IMR-90 (cell line): ENCODE measurements at regions not wholly inside any gene's neighbourhood (a gene's known extent, or its start where the extent isn't known, plus 50 kb on each side); places are given as distances from the start of the nearest gene placed in this dataset.

Experiments
- ATAC-seq: fragments of 200-7000 bp; cut with Tn5 transposase; 2 replicates; pipeline ENCODE4 v1.9.1; 2020; ENCODE audit warnings: low read depth, mild to moderate bottlenecking, moderate library complexity
- BruUV-seq: library from RNA; stranded (reverse); fragments of 400-500 nt; replicated peaks from 2 replicates; lab custom pipeline; 2021; lab: Mats Ljungman, UMichigan
- CTCF ChIA-PET: fragments of 300-600 bp; formaldehyde crosslinking; extraction: SDS; loops from one replicate; lab custom pipeline; 2021; ENCODE audit warnings: antibody characterized with exemption; lab: Yijun Ruan, JAX
- POLR2A ChIA-PET: fragments of 300-600 bp; sonication (Branson Sonifier 250); formaldehyde crosslinking; loops from one replicate; lab custom pipeline; 2022; ENCODE audit warnings: antibody characterized with exemption; ENCODE audit not compliant: unreplicated experiment; lab: Charles Lee
- DNase-seq: peaks from one replicate; pipeline ENCODE4 v3.0.0; 2013
- H2AFZ ChIP-seq: replicated peaks from 2 replicates; pipeline ENCODE3; 2013; ENCODE audit warnings: low read length, mild to moderate bottlenecking; ENCODE audit not compliant: poor library complexity
- H2AK5ac ChIP-seq: 2 replicates; pipeline ENCODE4 v1.6.1; 2013; ENCODE audit warnings: low read depth, low read length, inconsistent platforms
- H2AK9ac ChIP-seq: replicated peaks from 2 replicates; pipeline ENCODE3; 2013; ENCODE audit warnings: mild to moderate bottlenecking, low read depth, low read length, moderate library complexity; ENCODE audit not compliant: poor library complexity
- H2BK120ac ChIP-seq: 2 replicates; pipeline ENCODE4 v1.6.1; 2013; ENCODE audit warnings: low read depth, low read length, inconsistent platforms
- H2BK15ac ChIP-seq: 3 replicates; pipeline ENCODE4 v1.6.1; 2013; ENCODE audit warnings: low read depth, low read length, inconsistent platforms
- H2BK20ac ChIP-seq: 2 replicates; pipeline ENCODE4 v1.6.1; 2013; ENCODE audit warnings: low read depth, mild to moderate bottlenecking, inconsistent platforms, low read length, moderate library complexity
- H2BK5ac ChIP-seq: 2 replicates; pipeline ENCODE4 v1.6.1; 2013; ENCODE audit warnings: mild to moderate bottlenecking, low read depth, low read length, inconsistent platforms; ENCODE audit not compliant: poor library complexity, severe bottlenecking
- H3K14ac ChIP-seq: replicated peaks from 2 replicates; pipeline ENCODE4 v1.6.1; 2013; ENCODE audit warnings: low read depth, low read length, inconsistent platforms
- H3K18ac ChIP-seq: 2 replicates; pipeline ENCODE4 v1.6.1; 2013; ENCODE audit warnings: low read depth, low read length, control low read depth
- H3K23ac ChIP-seq: 2 replicates; pipeline ENCODE4 v1.6.1; 2013; ENCODE audit warnings: low read depth, low read length, inconsistent platforms
- H3K27ac ChIP-seq: 2 replicates; pipeline ENCODE4 v1.5.1; 2013; ENCODE audit warnings: mild to moderate bottlenecking, control low read depth, low read length; ENCODE audit not compliant: insufficient read depth
- H3K27me3 ChIP-seq: 2 replicates; pipeline ENCODE4 v1.6.1; 2013; ENCODE audit warnings: low read length; ENCODE audit not compliant: control insufficient read depth, insufficient read depth
- H3K36me3 ChIP-seq: 2 replicates; pipeline ENCODE4 v1.6.1; 2013; ENCODE audit warnings: low read length, mixed read lengths; ENCODE audit not compliant: control insufficient read depth, insufficient read depth
- H3K4ac ChIP-seq: 2 replicates; pipeline ENCODE4 v1.6.1; 2013; ENCODE audit warnings: low read depth, low read length, inconsistent platforms
- H3K4me1 ChIP-seq: 2 replicates; pipeline ENCODE4 v1.6.1; 2013; ENCODE audit warnings: low read length, mixed read lengths; ENCODE audit not compliant: control insufficient read depth, insufficient read depth
- H3K4me2 ChIP-seq: 2 replicates; pipeline ENCODE4 v1.6.1; 2013; ENCODE audit warnings: low read depth, mild to moderate bottlenecking, control low read depth, low read length, moderate library complexity
- H3K4me3 ChIP-seq: 2 replicates; pipeline ENCODE4 v1.5.1; 2013; ENCODE audit warnings: low read depth, mild to moderate bottlenecking, control low read depth, low read length, moderate library complexity; ENCODE audit not compliant: insufficient read depth
- H3K56ac ChIP-seq: 2 replicates; pipeline ENCODE4 v1.6.1; 2013; ENCODE audit warnings: low read length, inconsistent platforms; ENCODE audit not compliant: insufficient read depth; ENCODE audit errors: extremely low read depth
- H3K79me1 ChIP-seq, 2 experiments: 2 replicates each; pipeline ENCODE4 v1.6.1; 2013; ENCODE audit warnings: low read length in 2 of 2, inconsistent platforms in 1 of 2, low read depth in 1 of 2
- H3K9ac ChIP-seq: 2 replicates; pipeline ENCODE4 v1.6.1; 2013; ENCODE audit warnings: low read depth, low read length, control low read depth
- H3K9me1 ChIP-seq: 2 replicates; pipeline ENCODE4 v1.6.1; 2013; ENCODE audit warnings: low read length, inconsistent platforms; ENCODE audit not compliant: insufficient read depth
- H3K9me3 ChIP-seq: 2 replicates; pipeline ENCODE4 v1.6.1; 2013; ENCODE audit warnings: low read length; ENCODE audit not compliant: control insufficient read depth, insufficient read depth
- H4K20me1 ChIP-seq: 2 replicates; pipeline ENCODE4 v1.6.1; 2013; ENCODE audit warnings: low read length, inconsistent platforms; ENCODE audit not compliant: insufficient read depth
- H4K5ac ChIP-seq: 2 replicates; pipeline ENCODE4 v1.6.1; 2013; ENCODE audit warnings: mild to moderate bottlenecking, low read depth, low read length, control low read depth
- H4K8ac ChIP-seq, 2 experiments: 2 replicates each; pipeline ENCODE4 v1.6.1; 2013; ENCODE audit warnings: low read depth in 2 of 2, low read length in 2 of 2, control low read depth in 1 of 2, inconsistent platforms in 1 of 2
- H4K91ac ChIP-seq: 2 replicates; pipeline ENCODE4 v1.6.1; 2013; ENCODE audit warnings: low read depth, low read length, inconsistent platforms; ENCODE audit not compliant: insufficient read depth
- BHLHE40 ChIP-seq: fragments of 150-350 bp; IDR thresholded peaks from 2 replicates; pipeline ENCODE4 v1.6.1; 2016; ENCODE audit warnings: mild to moderate bottlenecking, low read depth, low read length
- CEBPB ChIP-seq: IDR thresholded peaks from 2 replicates; pipeline ENCODE4 v1.6.1; 2012; ENCODE audit warnings: low read depth, low read length, improper control_type of control experiment
- CHD1 ChIP-seq: IDR thresholded peaks from 2 replicates; pipeline ENCODE4 v1.6.1; 2012; ENCODE audit warnings: low read depth, low read length, improper control_type of control experiment
- FOS ChIP-seq: fragments of 150-350 bp; IDR thresholded peaks from 2 replicates; pipeline ENCODE4 v1.6.1; 2016; ENCODE audit warnings: low read depth, low read length
- MAFK ChIP-seq: IDR thresholded peaks from 2 replicates; pipeline ENCODE4 v1.6.1; 2012; ENCODE audit warnings: low read depth, low read length, improper control_type of control experiment
- MAZ ChIP-seq: IDR thresholded peaks from 2 replicates; pipeline ENCODE4 v1.6.1; 2012; ENCODE audit warnings: low read depth, mild to moderate bottlenecking, low read length, improper control_type of control experiment, moderate library complexity, borderline replicate concordance
- MXI1 ChIP-seq: IDR thresholded peaks from 2 replicates; pipeline ENCODE4 v1.6.1; 2012; ENCODE audit warnings: low read depth, mild to moderate bottlenecking, low read length, moderate library complexity, borderline replicate concordance
- NFE2L2 ChIP-seq: fragments of 150-350 bp; IDR thresholded peaks from 2 replicates; pipeline ENCODE4 v1.6.1; 2016; ENCODE audit warnings: low read depth, mild to moderate bottlenecking, low read length
- POLR2A ChIP-seq: IDR thresholded peaks from 2 replicates; pipeline ENCODE4 v1.6.1; 2012; ENCODE audit warnings: mild to moderate bottlenecking, low read depth, low read length
- RAD21 ChIP-seq: IDR thresholded peaks from 2 replicates; pipeline ENCODE4 v1.6.1; 2012; ENCODE audit warnings: low read length, improper control_type of control experiment
- RCOR1 ChIP-seq: IDR thresholded peaks from 2 replicates; pipeline ENCODE4 v1.6.1; 2012; ENCODE audit warnings: mild to moderate bottlenecking, low read length, improper control_type of control experiment; ENCODE audit not compliant: insufficient replicate concordance
- RFX5 ChIP-seq: IDR thresholded peaks from 2 replicates; pipeline ENCODE4 v1.8.0; 2012; ENCODE audit warnings: low read depth, mild to moderate bottlenecking, low read length, moderate library complexity
- SMC3 ChIP-seq: fragments of 150-350 bp; IDR thresholded peaks from 2 replicates; pipeline ENCODE4 v1.6.1; 2016; ENCODE audit warnings: low read depth, mild to moderate bottlenecking, antibody characterized with exemption, low read length, moderate library complexity
- WGBS, 2 experiments: methylation state at CpG; one replicate each; pipeline versions ENCODE4 v1.1.5 to v1.1.7; 2013; ENCODE audit warnings: missing lambda C conversion rate in 2 of 2; ENCODE audit not compliant: insufficient read length in 1 of 2; ENCODE audit errors: extremely low coverage in 2 of 2; 5-methylcytosine and 5-hydroxymethylcytosine counted together
- dilution Hi-C: fragments of 300-500 bp; cut with HindIII; formaldehyde crosslinking; loops from one replicate; pipeline ENCODE4 v1.14.3; 2018; ENCODE audit warnings: low sequenced_read_pairs; ENCODE audit not compliant: unreplicated experiment
- in situ Hi-C: fragments of 300-500 bp; cut with MboI; formaldehyde crosslinking; loops from 3 replicates; pipeline ENCODE4 v1.14.3; 2019; ENCODE audit warnings: low sequenced_read_pairs, inconsistent platforms, mixed read lengths
- intact Hi-C: fragments of 100-400 bp; cut with micrococcal nuclease; formaldehyde crosslinking; loops from 2 replicates; pipeline ENCODE4 v1.10.0; 2022
- TF ChIP-seq, protein P1 (sequence below): fragments of 150-350 bp; IDR thresholded peaks from 2 replicates; pipeline ENCODE4 v1.6.1; 2017; ENCODE audit warnings: mild to moderate bottlenecking, antibody characterized with exemption, low read length, low read depth
- TF ChIP-seq, protein P2 (sequence below): fragments of 150-350 bp; IDR thresholded peaks from 2 replicates; pipeline ENCODE4 v1.6.1; 2016; ENCODE audit warnings: low read depth, mild to moderate bottlenecking, low read length, moderate library complexity, borderline replicate concordance
- TF ChIP-seq, protein P3 (sequence below): conservative IDR thresholded peaks from 2 replicates; pipeline ENCODE4 v1.5.1; 2012; ENCODE audit warnings: mild to moderate bottlenecking, low read depth, low read length, improper control_type of control experiment

DNA sequence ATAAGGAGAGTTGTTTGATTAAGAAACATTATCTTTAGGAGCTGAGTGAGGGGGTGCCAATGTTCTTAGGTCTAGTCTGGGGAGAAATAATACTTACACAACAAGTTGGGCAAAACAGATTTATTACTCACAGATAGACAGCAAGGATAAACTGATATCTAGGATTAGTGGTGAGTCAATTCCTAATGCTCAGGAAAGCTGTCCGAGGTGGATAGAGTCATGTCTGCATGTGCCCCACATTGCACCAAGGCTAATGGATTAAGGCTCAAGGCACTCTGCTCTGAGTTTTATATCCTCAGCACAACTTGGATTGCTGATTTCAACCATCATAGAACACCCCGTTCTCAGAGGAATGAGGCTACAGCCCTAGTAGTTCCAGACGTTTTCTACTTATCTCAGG, 1042.3 kb downstream of the OTOL1 start:
- no peak overlapping the region for H4K5ac ChIP-seq
- no peak overlapping the region for H2BK5ac ChIP-seq
- intact Hi-C loops (no loop called here), in situ Hi-C loops (no loop called here), dilution Hi-C loops (no loop called here)
- H3K9me3 ChIP-seq, result no peaks in the 10 kb centered on the region
- H3K79me1 ChIP-seq, result no peaks in the 10 kb centered on the region
- no peak overlapping the region for H3K23ac ChIP-seq
- no peak overlapping the region for H2AFZ ChIP-seq
- no peak overlapping the region for H3K27ac ChIP-seq
- no peak overlapping the region for H3K4me3 ChIP-seq
- no peak overlapping the region for H2BK20ac ChIP-seq
- 60% methylated on average over 2 of the region's 3 CpGs; no CpG with 5 or more reads in 1 of the 2 experiments for WGBS, 2 experiments
- no peak overlapping the region for H3K14ac ChIP-seq
- H2AK5ac ChIP-seq, result no peak overlapping the region
- no peak overlapping the region for H3K9ac ChIP-seq
- H3K4me1 ChIP-seq, result no peaks in the 10 kb centered on the region
- H2BK15ac ChIP-seq, result no peak overlapping the region
- no peaks in the 10 kb centered on the region for H4K20me1 ChIP-seq
- H4K8ac ChIP-seq, result no peak overlapping the region
- H2AK9ac ChIP-seq, result no peak overlapping the region
- H3K36me3 ChIP-seq, result no peaks in the 10 kb centered on the region
- no peak overlapping the region for H3K56ac ChIP-seq
- POLR2A ChIA-PET, result no interaction called here
- ATAC-seq (no peak), DNase-seq (peak; percentile 0)
- H2BK120ac ChIP-seq, result no peak overlapping the region
- TF ChIP-seq RCOR1, result no peak
- TF ChIP-seq MAFK, result no peak
- TF ChIP-seq RAD21, result no peak
- TF ChIP-seq CHD1, result no peak
- TF ChIP-seq CEBPB, result no peak
- TF ChIP-seq, protein P1, sequence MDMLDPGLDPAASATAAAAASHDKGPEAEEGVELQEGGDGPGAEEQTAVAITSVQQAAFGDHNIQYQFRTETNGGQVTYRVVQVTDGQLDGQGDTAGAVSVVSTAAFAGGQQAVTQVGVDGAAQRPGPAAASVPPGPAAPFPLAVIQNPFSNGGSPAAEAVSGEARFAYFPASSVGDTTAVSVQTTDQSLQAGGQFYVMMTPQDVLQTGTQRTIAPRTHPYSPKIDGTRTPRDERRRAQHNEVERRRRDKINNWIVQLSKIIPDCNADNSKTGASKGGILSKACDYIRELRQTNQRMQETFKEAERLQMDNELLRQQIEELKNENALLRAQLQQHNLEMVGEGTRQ, result no peak
- no peak for TF ChIP-seq RFX5
- TF ChIP-seq, protein P2, sequence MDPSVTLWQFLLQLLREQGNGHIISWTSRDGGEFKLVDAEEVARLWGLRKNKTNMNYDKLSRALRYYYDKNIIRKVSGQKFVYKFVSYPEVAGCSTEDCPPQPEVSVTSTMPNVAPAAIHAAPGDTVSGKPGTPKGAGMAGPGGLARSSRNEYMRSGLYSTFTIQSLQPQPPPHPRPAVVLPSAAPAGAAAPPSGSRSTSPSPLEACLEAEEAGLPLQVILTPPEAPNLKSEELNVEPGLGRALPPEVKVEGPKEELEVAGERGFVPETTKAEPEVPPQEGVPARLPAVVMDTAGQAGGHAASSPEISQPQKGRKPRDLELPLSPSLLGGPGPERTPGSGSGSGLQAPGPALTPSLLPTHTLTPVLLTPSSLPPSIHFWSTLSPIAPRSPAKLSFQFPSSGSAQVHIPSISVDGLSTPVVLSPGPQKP, result no peak
- TF ChIP-seq MXI1, result no peak
- TF ChIP-seq SMC3, result no peak
- TF ChIP-seq FOS, result no peak
- TF ChIP-seq, protein P3, sequence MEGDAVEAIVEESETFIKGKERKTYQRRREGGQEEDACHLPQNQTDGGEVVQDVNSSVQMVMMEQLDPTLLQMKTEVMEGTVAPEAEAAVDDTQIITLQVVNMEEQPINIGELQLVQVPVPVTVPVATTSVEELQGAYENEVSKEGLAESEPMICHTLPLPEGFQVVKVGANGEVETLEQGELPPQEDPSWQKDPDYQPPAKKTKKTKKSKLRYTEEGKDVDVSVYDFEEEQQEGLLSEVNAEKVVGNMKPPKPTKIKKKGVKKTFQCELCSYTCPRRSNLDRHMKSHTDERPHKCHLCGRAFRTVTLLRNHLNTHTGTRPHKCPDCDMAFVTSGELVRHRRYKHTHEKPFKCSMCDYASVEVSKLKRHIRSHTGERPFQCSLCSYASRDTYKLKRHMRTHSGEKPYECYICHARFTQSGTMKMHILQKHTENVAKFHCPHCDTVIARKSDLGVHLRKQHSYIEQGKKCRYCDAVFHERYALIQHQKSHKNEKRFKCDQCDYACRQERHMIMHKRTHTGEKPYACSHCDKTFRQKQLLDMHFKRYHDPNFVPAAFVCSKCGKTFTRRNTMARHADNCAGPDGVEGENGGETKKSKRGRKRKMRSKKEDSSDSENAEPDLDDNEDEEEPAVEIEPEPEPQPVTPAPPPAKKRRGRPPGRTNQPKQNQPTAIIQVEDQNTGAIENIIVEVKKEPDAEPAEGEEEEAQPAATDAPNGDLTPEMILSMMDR, result no peak
- no peak for TF ChIP-seq BHLHE40
- no peak for TF ChIP-seq NFE2L2
- TF ChIP-seq MAZ, result no peak
- TF ChIP-seq POLR2A, result no peak
- H3K9me1 ChIP-seq, result no peaks in the 10 kb centered on the region
- H3K4ac ChIP-seq, result no peak overlapping the region
- H3K4me2 ChIP-seq, result no peak overlapping the region
- BruUV-seq, result no TSS peak
- no peak overlapping the region for H4K91ac ChIP-seq
- no peak overlapping the region for H3K18ac ChIP-seq
- H3K27me3 ChIP-seq, result no peaks in the 10 kb centered on the region
- CTCF ChIA-PET, result interaction anchor here (1.2 kb wide), 1 partner anchor 12 kb away, joined by 4 read pairs; no protein-coding TSS in a partner anchor
